NCI-H2029 treated with DMSO at 0.1 percent for 48 hours (cell line): ENCODE measurements at regions not wholly inside any gene's neighbourhood (a gene's known extent, or its start where the extent isn't known, plus 50 kb on each side); places are given as distances from the start of the nearest gene placed in this dataset.

ENCODE experiments used
- DNase-seq: peaks from one replicate; lab custom pipeline; 2025; lab: John Stamatoyannopoulos, UW

GRCh38 chr16:8374586-8375231, 215.6 kb downstream of the TMEM114 start:
- no peak for DNase-seq

GRCh38 chr16:8373676-8374431, 216.5 kb downstream of the TMEM114 start:
- DNase-seq = no peak

- DNase-seq = no peak
Measured at GRCh38 chr16:8372141-8372540, 218.2 kb downstream of the TMEM114 start.

GRCh38 chr16:8370374-8371270, 219.7 kb downstream of the TMEM114 start:
- DNase-seq = no peak

GRCh38 chr16:8358937-8359336, 231.4 kb downstream of the TMEM114 start:
- no peak for DNase-seq

GRCh38 chr16:8355675-8356074, 234.6 kb downstream of the TMEM114 start:
- no peak for DNase-seq

- DNase-seq = no peak
Measured at GRCh38 chr16:8346294-8346693, 244.0 kb downstream of the TMEM114 start.

- no peak for DNase-seq
Measured at GRCh38 chr16:8342276-8342675, 248.0 kb downstream of the TMEM114 start.

- no peak for DNase-seq
Measured at GRCh38 chr16:8330761-8331160, 259.6 kb downstream of the TMEM114 start.

- DNase-seq = no peak
Measured at GRCh38 chr16:8326232-8326631, 264.1 kb downstream of the TMEM114 start.

GRCh38 chr16:8323153-8323552, 267.2 kb downstream of the TMEM114 start:
- no peak for DNase-seq

- DNase-seq = no peak
Measured at GRCh38 chr16:8320131-8320530, 270.2 kb downstream of the TMEM114 start.

GRCh38 chr16:8310816-8311215, 279.5 kb downstream of the TMEM114 start:
- no peak for DNase-seq

GRCh38 chr16:8310323-8310722, 280.0 kb downstream of the TMEM114 start:
- DNase-seq = no peak

- no peak for DNase-seq
Measured at GRCh38 chr16:8305201-8305600, 285.1 kb downstream of the TMEM114 start.

- no peak for DNase-seq
Measured at GRCh38 chr16:8299635-8300034, 290.7 kb downstream of the TMEM114 start.

GRCh38 chr16:8295513-8296237, 294.6 kb downstream of the TMEM114 start:
- DNase-seq = peak; percentile 16

GRCh38 chr16:8293413-8293812, 296.9 kb downstream of the TMEM114 start:
- DNase-seq = no peak

- DNase-seq = no peak
Measured at GRCh38 chr16:8292271-8292670, 298.0 kb downstream of the TMEM114 start.

- DNase-seq = no peak
Measured at GRCh38 chr16:8286348-8286747, 304.0 kb downstream of the TMEM114 start.

- DNase-seq = no peak
Measured at GRCh38 chr16:8283195-8283594, 307.1 kb downstream of the TMEM114 start.

GRCh38 chr16:8278031-8278580, 312.2 kb downstream of the TMEM114 start:
- DNase-seq = no peak
